ENCODE measurements at regions not wholly inside any gene's neighbourhood (a gene's known extent, or its start where the extent isn't known, plus 50 kb on each side); places are given as distances from the start of the nearest gene placed in this dataset.
A peak's percentile ranks its signal among the peaks of the same experiment; 100 is the strongest.

GRCh38 chr2:64861452-64862397 is 127.5 kb upstream of the SLC1A4 start:
- Mint-ChIP-seq H3K27ac (ENCODE audit: low read depth) (no peak overlapping the region), H3K9me3 (no peaks in the 10 kb centered on the region), H3K4me3 (no peak overlapping the region), H3K4me1 (no peaks in the 10 kb centered on the region), H3K36me3 (ENCODE audit: insufficient read depth) (no peaks in the 10 kb centered on the region), H3K27me3 (peaks cover 5% of the 10 kb centered on the region)
- DNase-seq (ENCODE audit: low spot score in 2 of 2): no peak
- no peak for ATAC-seq (replicated peaks; ENCODE audit: extremely low read depth, poor library complexity, severe bottlenecking)

GRCh38 chr2:64862623-64863022 is 126.6 kb upstream of the SLC1A4 start:
- DNase-seq (ENCODE audit: low spot score in 2 of 2) (no peak), ATAC-seq (replicated peaks; ENCODE audit: extremely low read depth, poor library complexity, severe bottlenecking) (peak; percentile 26)
- H3K4me3 Mint-ChIP-seq: no peak overlapping the region
- H3K36me3 Mint-ChIP-seq (ENCODE audit: insufficient read depth): no peaks in the 10 kb centered on the region
- no peaks in the 10 kb centered on the region for H3K4me1 Mint-ChIP-seq
- H3K27ac Mint-ChIP-seq (ENCODE audit: low read depth): no peak overlapping the region
- peaks cover 10% of the 10 kb centered on the region for H3K27me3 Mint-ChIP-seq
- no peaks in the 10 kb centered on the region for H3K9me3 Mint-ChIP-seq

- Mint-ChIP-seq H3K4me3 (no peak overlapping the region), H3K36me3 (ENCODE audit: insufficient read depth) (no peaks in the 10 kb centered on the region), H3K4me1 (no peaks in the 10 kb centered on the region), H3K9me3 (no peaks in the 10 kb centered on the region), H3K27ac (ENCODE audit: low read depth) (no peak overlapping the region), H3K27me3 (peaks cover 10% of the 10 kb centered on the region)
- DNase-seq (ENCODE audit: low spot score in 2 of 2) (no peak), ATAC-seq (replicated peaks; ENCODE audit: extremely low read depth, poor library complexity, severe bottlenecking) (no peak)
Measured at GRCh38 chr2:64863097-64863820, 125.9 kb upstream of the SLC1A4 start.

GRCh38 chr2:64865073-64865830 is 123.9 kb upstream of the SLC1A4 start:
- Mint-ChIP-seq H3K4me3 (peak overlapping the region; percentile 68), H3K9me3 (no peaks in the 10 kb centered on the region), H3K36me3 (ENCODE audit: insufficient read depth) (no peaks in the 10 kb centered on the region), H3K27me3 (peaks cover 10% of the 10 kb centered on the region), H3K4me1 (no peaks in the 10 kb centered on the region), H3K27ac (ENCODE audit: low read depth) (no peak overlapping the region)
- peak; percentile 45 to 48 for DNase-seq (ENCODE audit: low spot score in 2 of 2)
- peak; percentile 91 for ATAC-seq (replicated peaks; ENCODE audit: extremely low read depth, poor library complexity, severe bottlenecking)

GRCh38 chr2:64865831-64866345 is 123.3 kb upstream of the SLC1A4 start:
- Mint-ChIP-seq H3K4me1 (no peaks in the 10 kb centered on the region), H3K27ac (ENCODE audit: low read depth) (no peak overlapping the region), H3K27me3 (peaks cover 10% of the 10 kb centered on the region), H3K4me3 (peak overlapping the region; percentile 68), H3K9me3 (no peaks in the 10 kb centered on the region), H3K36me3 (ENCODE audit: insufficient read depth) (no peaks in the 10 kb centered on the region)
- ATAC-seq (replicated peaks; ENCODE audit: extremely low read depth, poor library complexity, severe bottlenecking) (no peak), DNase-seq (ENCODE audit: low spot score in 2 of 2) (no peak)

- peaks cover 10% of the 10 kb centered on the region for H3K27me3 Mint-ChIP-seq
- H3K27ac Mint-ChIP-seq (ENCODE audit: low read depth): no peak overlapping the region
- H3K4me1 Mint-ChIP-seq: no peaks in the 10 kb centered on the region
- ATAC-seq (replicated peaks; ENCODE audit: extremely low read depth, poor library complexity, severe bottlenecking) (no peak), DNase-seq (ENCODE audit: low spot score in 2 of 2) (no peak)
- peak overlapping the region; percentile 43 for H3K4me3 Mint-ChIP-seq
- H3K36me3 Mint-ChIP-seq (ENCODE audit: insufficient read depth): no peaks in the 10 kb centered on the region
- no peaks in the 10 kb centered on the region for H3K9me3 Mint-ChIP-seq
Measured at GRCh38 chr2:64866797-64867196, 122.4 kb upstream of the SLC1A4 start.

- H3K4me1 Mint-ChIP-seq: no peaks in the 10 kb centered on the region
- no peak for DNase-seq (ENCODE audit: low spot score in 2 of 2)
- ATAC-seq (replicated peaks; ENCODE audit: extremely low read depth, poor library complexity, severe bottlenecking): no peak
- H3K9me3 Mint-ChIP-seq: no peaks in the 10 kb centered on the region
- H3K27ac Mint-ChIP-seq (ENCODE audit: low read depth): no peak overlapping the region
- H3K36me3 Mint-ChIP-seq (ENCODE audit: insufficient read depth): no peaks in the 10 kb centered on the region
- H3K4me3 Mint-ChIP-seq: no peak overlapping the region
- peaks cover 10% of the 10 kb centered on the region for H3K27me3 Mint-ChIP-seq
Measured at GRCh38 chr2:64867253-64867996, 121.8 kb upstream of the SLC1A4 start.

GRCh38 chr2:64869126-64869525 is 120.1 kb upstream of the SLC1A4 start:
- Mint-ChIP-seq H3K4me1 (peaks cover 6% of the 10 kb centered on the region), H3K27me3 (peaks cover 10% of the 10 kb centered on the region)
- no peak for DNase-seq (ENCODE audit: low spot score in 2 of 2)

GRCh38 chr2:64873472-64873924 is 115.7 kb upstream of the SLC1A4 start:
- Mint-ChIP-seq H3K36me3 (ENCODE audit: insufficient read depth) (no peaks in the 10 kb centered on the region), H3K9me3 (no peaks in the 10 kb centered on the region), H3K4me1 (peaks cover 6% of the 10 kb centered on the region), H3K27me3 (peaks cover 2% of the 10 kb centered on the region), H3K4me3 (no peak overlapping the region), H3K27ac (ENCODE audit: low read depth) (no peak overlapping the region)
- peak; percentile 82 for ATAC-seq (replicated peaks; ENCODE audit: extremely low read depth, poor library complexity, severe bottlenecking)
- peak; percentile 65 to 77 for DNase-seq (ENCODE audit: low spot score in 2 of 2)

More at GRCh38 chr2:64869126-64869525, 120.1 kb upstream of the SLC1A4 start:
- H3K36me3 Mint-ChIP-seq (ENCODE audit: insufficient read depth): no peaks in the 10 kb centered on the region
- H3K27ac Mint-ChIP-seq (ENCODE audit: low read depth): no peak overlapping the region
- H3K9me3 Mint-ChIP-seq: no peaks in the 10 kb centered on the region
- H3K4me3 Mint-ChIP-seq: no peak overlapping the region
- no peak for ATAC-seq (replicated peaks; ENCODE audit: extremely low read depth, poor library complexity, severe bottlenecking)

GRCh38 chr2:64874593-64874992 is 114.6 kb upstream of the SLC1A4 start:
- ATAC-seq (replicated peaks; ENCODE audit: extremely low read depth, poor library complexity, severe bottlenecking): no peak

GRCh38 chr2:64875368-64875767 is 113.8 kb upstream of the SLC1A4 start:
- Mint-ChIP-seq H3K27me3 (peaks cover 10% of the 10 kb centered on the region), H3K4me1 (peaks cover 6% of the 10 kb centered on the region), H3K9me3 (no peaks in the 10 kb centered on the region), H3K4me3 (no peak overlapping the region), H3K27ac (ENCODE audit: low read depth) (no peak overlapping the region), H3K36me3 (ENCODE audit: insufficient read depth) (no peaks in the 10 kb centered on the region)
- DNase-seq (ENCODE audit: low spot score in 2 of 2) (no peak), ATAC-seq (replicated peaks; ENCODE audit: extremely low read depth, poor library complexity, severe bottlenecking) (no peak)

More at GRCh38 chr2:64874593-64874992, 114.6 kb upstream of the SLC1A4 start:
- Mint-ChIP-seq H3K4me1 (peaks cover 6% of the 10 kb centered on the region), H3K27ac (ENCODE audit: low read depth) (no peak overlapping the region), H3K4me3 (no peak overlapping the region), H3K36me3 (ENCODE audit: insufficient read depth) (no peaks in the 10 kb centered on the region), H3K9me3 (no peaks in the 10 kb centered on the region), H3K27me3 (peaks cover 10% of the 10 kb centered on the region)
- DNase-seq (ENCODE audit: low spot score in 2 of 2): no peak

All from central memory CD8-positive, alpha-beta T cell (primary cell).